WTC11 (cell line): ENCODE measurements at regions not wholly inside any gene's neighbourhood (a gene's known extent, or its start where the extent isn't known, plus 50 kb on each side); places are given as distances from the start of the nearest gene placed in this dataset.

Experiments used
- ATF6 ChIP-seq: sonication (generic); formaldehyde crosslinking; IDR thresholded peaks from 2 replicates; pipeline ENCODE4 v1.8.1; 2023; ENCODE audit warnings: mild to moderate bottlenecking, missing genetic modification reagents
- CTCF ChIP-seq: fragments of 200-600 bp; IDR thresholded peaks from 2 replicates; pipeline ENCODE4 v1.8.0; 2022; ENCODE audit warnings: antibody characterized with exemption
- ZBTB21 ChIP-seq: sonication (generic); formaldehyde crosslinking; IDR thresholded peaks from 2 replicates; pipeline ENCODE4 v1.8.1; 2023; ENCODE audit warnings: mild to moderate bottlenecking, missing genetic modification reagents, borderline replicate concordance

GRCh38 chrX:8946563-8946962, 87.4 kb downstream of the FAM9B start:
- TF ChIP-seq CTCF, result no peak
- no peak for TF ChIP-seq ZBTB21 (CRISPR knock-in tag)
- no peak for TF ChIP-seq ATF6 (CRISPR knock-in tag)
